GM21786 (cell line): ENCODE measurements at regions not wholly inside any gene's neighbourhood (a gene's known extent, or its start where the extent isn't known, plus 50 kb on each side); places are given as distances from the start of the nearest gene placed in this dataset.
"Not testable (repeated sequence)": the region's sequence is repeated elsewhere in the genome, so short reads cannot be mapped to it uniquely, and the experiment has no call there.

Experiments used
- ATAC-seq: cut with Tn5 transposase; IDR thresholded peaks from one replicate; pipeline ENCODE4 v1.9.1; 2021; ENCODE audit not compliant: unreplicated experiment

DNA sequence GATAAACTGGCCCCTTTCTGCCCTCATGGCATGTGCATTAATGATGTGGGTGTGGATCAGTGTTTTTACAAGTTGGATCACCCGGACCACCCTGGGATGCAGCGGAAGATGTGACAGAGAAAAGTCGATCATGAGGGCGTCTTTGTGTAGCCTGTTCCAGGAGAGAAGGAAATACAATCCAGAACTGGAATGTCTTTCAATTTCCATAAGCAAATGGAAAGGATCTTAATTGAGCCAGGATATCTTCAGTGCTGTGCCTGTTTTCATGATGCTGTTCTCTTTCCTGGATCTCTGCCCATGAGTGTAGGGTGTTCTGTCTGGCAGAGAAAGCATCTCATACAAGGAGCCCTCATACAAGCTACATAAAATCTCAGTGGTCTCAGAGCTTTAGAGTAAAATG is 481.4 kb downstream of the XYLT1 start:
- no peak for ATAC-seq

GRCh38 chr16:16991711-16992110 is 479.0 kb downstream of the XYLT1 start:
- ATAC-seq = no peak

DNA sequence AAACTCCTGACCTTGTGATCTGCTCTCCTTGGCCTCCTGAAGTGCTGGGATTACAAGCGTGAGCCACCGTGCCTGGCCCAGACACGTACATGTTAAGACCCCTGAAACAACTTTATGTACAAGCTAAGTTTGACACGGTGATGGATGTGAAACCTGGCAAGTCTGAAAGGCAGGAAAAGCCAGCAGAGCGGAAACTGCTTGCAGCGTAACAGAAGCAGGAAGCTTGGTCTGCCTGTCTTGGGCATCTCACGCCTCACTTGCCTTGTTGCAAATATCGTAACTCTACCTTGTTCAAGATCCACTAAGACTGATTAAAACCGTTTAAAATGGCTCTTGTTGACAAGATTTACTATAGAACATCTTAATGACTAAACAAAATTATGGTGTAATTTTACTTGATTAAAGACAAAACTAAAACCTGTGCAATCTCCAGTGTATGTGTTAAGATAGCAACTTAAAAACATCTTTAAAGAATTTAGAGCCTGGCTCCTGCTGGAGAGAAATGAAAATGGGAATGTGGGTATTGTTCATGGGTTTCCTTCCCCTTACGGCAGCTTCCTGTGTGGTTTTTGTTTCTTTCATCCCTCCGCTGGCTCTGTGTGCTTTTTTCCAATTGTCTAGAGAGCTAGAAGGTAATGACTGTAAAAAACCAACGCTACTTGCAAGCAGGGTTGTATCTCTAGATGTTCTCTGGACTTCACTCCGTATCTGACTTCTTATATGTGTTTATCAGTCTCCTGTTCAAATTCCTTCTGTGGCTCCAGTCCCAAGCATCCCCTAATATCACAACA is 477.6 kb downstream of the XYLT1 start:
- no peak for ATAC-seq

GRCh38 chr16:16994831-16995230 is 475.9 kb downstream of the XYLT1 start:
- no peak for ATAC-seq

DNA sequence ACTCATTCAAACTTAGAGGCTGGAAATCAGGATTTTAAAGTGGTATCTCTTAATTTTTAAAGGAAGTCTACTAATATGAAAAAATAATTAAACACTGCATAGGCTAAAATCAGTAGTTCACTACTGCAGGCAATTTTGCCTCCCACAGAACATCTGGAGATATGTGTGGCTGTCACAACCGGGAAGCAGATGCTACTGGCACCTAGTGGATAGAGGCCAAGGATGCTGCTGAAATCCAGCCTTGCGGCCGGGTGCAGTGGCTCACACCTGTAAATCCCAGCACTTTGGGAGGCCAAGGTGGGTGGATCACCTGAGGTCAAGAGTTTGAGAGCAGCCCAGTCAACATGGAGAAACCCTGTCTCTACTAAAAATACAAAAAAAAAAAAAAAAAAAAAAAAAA is 473.9 kb downstream of the XYLT1 start:
- no peak for ATAC-seq

DNA sequence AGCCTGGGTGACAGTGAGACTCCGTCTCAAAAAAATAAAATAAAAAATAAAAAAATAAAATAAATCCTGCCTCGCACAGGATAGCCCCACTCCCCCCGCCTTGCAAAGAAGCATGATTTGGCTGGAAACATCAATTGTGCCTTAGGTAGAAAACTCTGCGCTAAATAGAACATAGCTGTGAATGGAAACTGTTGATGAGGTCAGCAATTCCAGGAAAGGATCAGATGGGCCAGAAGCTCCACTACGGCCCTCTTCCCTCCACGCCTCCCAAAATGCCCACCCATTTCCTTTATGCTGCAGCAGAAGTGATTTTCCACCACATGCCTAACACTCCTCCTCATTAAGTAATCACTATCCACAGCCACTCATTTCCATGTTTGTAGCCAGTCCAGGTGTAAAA is 473.4 kb downstream of the XYLT1 start:
- ATAC-seq = no peak

- ATAC-seq = no peak
Measured at GRCh38 chr16:17001471-17001870, 469.3 kb downstream of the XYLT1 start.

DNA sequence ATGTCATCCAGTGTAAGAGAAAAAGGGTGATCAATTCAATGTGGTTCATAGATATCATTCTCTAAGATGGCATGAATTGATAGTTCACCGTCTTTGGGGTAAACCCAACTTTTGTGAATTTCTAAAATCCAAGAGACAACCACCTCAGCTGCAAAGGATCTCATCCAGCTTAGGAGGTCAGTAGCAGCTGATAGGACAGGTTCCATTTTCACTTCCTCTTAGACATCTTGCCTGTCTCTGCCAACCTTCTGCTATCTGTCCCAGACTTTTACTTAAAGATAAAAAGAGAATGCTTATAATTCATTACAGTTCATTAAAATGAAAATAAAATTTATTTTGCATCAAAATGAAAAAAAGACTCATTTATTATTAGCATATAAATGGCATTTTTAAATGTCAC is 468.2 kb downstream of the XYLT1 start:
- ATAC-seq = peak; percentile 68

DNA sequence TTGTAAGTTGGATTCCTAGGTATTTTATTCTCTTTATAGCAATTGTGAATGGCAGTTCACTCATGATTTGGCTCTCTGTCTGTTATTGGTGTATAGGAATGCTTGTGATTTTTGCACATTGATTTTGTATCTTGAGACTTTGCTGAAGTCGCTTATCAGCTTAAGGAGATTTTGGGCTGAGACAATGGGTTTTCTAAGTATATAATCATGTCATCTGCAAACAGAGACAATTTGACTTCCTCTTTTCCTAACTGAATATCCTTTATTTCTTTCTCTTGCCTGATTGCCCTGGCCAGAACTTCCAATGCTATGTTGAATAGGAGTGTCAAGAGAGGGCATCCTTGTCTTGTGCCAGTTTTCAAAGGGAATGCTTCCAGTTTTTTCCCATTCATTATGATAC is 464.8 kb downstream of the XYLT1 start:
- ATAC-seq = not testable (repeated sequence)

- no peak for ATAC-seq
Measured at GRCh38 chr16:17011712-17012111, 459.0 kb downstream of the XYLT1 start.

GRCh38 chr16:17013038-17013437 is 457.7 kb downstream of the XYLT1 start:
- ATAC-seq = no peak

DNA sequence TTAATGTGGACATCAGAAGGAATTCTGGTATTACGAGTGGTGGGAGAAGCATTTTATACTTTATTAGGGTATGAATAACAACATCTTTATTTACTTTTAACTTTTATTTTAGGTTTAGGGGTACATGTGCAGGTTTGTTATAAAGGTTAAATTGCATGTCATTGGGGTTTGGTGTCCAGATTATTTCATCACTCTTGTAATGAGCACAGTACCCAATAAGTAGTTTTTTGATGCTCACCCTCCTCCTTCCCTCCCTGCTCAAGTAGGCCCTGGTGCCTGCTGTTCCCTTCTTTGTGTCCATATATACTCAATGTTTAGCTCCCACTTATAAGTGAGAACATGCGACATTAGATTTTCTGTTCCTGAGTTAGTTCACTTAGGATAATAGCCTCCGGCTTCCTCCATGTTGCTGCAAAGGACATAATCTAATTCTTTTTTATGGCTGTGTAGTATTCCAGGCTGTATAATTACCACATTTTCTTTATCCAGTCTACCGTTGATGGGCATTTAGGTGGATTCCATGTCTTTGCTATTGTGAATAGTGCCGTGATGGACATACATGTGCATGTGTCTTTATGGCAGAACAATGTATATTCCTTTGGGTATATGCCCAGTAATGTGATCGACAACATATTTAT is 456.2 kb downstream of the XYLT1 start:
- ATAC-seq = no peak

DNA sequence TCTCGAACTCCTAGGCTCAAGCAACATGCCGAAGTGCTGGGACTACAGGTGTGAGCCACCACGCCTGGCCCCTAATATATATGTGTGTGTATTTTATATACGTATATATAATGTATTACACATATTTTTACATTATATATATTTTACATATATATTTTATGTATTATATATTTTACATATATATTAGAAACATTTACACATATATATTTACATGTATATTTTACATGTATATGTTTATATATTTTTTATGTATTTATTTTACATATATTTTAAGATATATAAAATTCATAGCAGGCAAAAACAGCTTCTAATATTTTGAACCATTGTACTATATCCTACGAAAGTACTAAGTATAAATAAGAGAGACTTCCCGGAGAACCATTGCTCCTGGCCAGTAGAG is 455.1 kb downstream of the XYLT1 start:
- ATAC-seq = no peak

DNA sequence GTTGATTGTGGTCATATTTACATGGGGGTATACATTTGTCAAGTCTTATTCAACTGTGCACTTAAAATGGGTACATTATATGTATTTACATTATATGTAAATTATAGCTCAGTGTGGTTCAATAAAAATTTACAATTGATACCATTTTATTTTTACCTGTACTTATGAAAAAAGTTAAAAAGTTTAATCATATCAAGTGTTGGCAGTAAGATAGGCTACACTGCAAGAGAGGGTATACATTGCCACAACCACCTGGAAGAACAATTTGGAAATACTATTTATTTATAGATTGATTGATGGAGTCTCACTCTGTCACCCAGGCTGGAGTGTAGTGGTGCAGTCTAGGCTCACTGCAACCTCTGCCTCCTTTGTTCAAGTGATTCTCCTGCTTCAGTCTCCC is 453.3 kb downstream of the XYLT1 start:
- no peak for ATAC-seq

GRCh38 chr16:17018585-17018939 is 452.2 kb downstream of the XYLT1 start:
- no peak for ATAC-seq

DNA sequence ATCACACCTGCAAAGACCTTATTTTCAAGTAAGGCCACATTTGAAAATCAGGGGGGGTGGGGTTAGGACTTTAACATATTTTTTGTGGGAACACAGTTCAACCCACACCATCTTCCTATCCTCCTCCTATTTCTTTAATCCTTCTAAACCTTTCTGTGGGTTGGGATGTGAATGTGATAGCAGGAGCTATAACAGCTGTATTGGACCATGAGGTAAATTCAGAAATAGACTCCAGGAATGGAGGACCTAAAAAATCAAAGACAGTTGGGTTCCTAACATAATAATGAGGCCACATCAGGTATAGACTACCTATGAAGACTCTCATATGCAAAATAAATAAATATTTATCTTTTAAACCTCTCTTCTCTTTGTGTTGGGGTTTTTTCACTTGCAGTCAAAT is 451.4 kb downstream of the XYLT1 start:
- ATAC-seq = no peak

DNA sequence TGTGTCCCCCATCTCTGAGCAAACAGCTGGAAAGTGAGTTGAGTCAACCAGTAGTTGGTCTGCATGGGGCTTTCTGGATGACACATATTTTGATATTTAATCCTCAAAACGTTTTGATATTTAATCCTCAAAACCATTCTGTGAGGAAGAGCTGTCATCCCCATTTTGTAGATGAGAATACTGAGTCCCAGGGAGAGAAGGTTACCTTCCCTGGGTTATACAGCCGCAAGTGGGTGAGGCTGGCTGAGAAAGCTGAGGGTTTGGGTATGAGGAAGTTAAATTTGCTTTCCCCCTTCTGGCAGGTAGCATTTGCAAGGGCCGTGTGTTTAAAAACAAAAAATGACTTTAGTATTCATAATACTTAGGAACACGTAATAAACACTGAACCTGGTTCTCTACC is 447.2 kb downstream of the XYLT1 start:
- no peak for ATAC-seq

GRCh38 chr16:17024514-17024913 is 446.2 kb downstream of the XYLT1 start:
- ATAC-seq = no peak

GRCh38 chr16:17026600-17027242 is 444.0 kb downstream of the XYLT1 start:
- ATAC-seq = peak; percentile 78

DNA sequence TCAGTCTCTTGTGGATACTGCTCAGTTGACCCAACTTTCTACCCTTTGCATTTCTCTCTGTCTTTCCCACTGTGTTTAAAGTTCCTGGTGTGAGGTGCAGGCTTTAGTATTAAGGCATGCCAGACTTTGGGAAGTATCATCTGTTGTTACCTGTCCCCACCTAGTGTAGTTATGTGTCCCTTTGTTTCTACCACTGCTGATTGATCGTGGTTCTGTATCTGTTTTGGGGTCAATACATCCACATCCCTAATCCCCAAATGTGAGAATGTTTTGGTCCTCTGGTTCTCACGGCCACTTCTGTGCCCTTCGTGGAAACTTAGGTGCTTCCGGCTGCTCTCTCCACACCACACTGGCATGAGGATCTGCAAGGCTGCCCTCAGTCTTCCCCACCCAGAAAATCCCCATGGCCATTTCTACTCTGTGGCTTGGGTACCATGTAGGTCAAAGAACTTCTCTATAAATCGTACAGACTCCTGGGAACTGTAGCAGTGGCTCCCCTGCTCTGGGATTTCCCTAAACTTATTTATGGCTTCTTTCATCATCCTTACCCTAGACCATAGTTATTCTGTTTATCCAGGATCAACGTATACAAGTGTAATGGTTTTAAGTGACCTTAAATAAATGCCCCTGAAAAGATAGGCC is 443.2 kb downstream of the XYLT1 start:
- ATAC-seq = peak; percentile 53

- ATAC-seq = no peak
Measured at GRCh38 chr16:17029602-17030350, 441.0 kb downstream of the XYLT1 start.
